ENCODE measurements at regions not wholly inside any gene's neighbourhood (a gene's known extent, or its start where the extent isn't known, plus 50 kb on each side); places are given as distances from the start of the nearest gene placed in this dataset.

- Histone ChIP-seq H4K20me1 (ENCODE audit: control insufficient read depth, insufficient read depth, insufficient read length) (no peaks in the 10 kb centered on the region), H4K8ac (replicated peaks; ENCODE audit: insufficient read length, low read depth, low read length) (no peak overlapping the region), H3K23me2 (ENCODE audit: insufficient read length, low read depth, low read length, poor library complexity, severe bottlenecking) (no peaks in the 10 kb centered on the region), H3T11ph (ENCODE audit: low read length) (no peak overlapping the region), H3K9ac (ENCODE audit: extremely low read depth, insufficient read length, low read length) (no peak overlapping the region), H3K4me2 (ENCODE audit: insufficient read depth, insufficient read length, low read length) (no peak overlapping the region), H3K18ac (ENCODE audit: insufficient read length, low read depth, low read length) (no peak overlapping the region), H2AK5ac (ENCODE audit: insufficient read length, low read length) (no peak overlapping the region), H3K27me3 (ENCODE audit: insufficient read depth, low read length) (peaks cover 2% of the 10 kb centered on the region; the same call in 1 of the 2 replicates), H3K27ac (ENCODE audit: insufficient read length, low read depth, low read length) (no peak overlapping the region), H2AFZ (ENCODE audit: low read length) (no peak overlapping the region), H4K91ac (ENCODE audit: insufficient read length, low read depth, low read length) (no peak overlapping the region), H2BK15ac (ENCODE audit: low read depth, low read length) (no peak overlapping the region), H3K56ac (ENCODE audit: insufficient read length, low read depth, low read length) (no peak overlapping the region), H2BK5ac (ENCODE audit: insufficient read length, low read length) (no peak overlapping the region), H3K79me2 (ENCODE audit: insufficient read depth, low read length) (no peaks in the 10 kb centered on the region), H3K79me1 (ENCODE audit: insufficient read depth, low read depth, low read length, poor library complexity, severe bottlenecking) (no peaks in the 10 kb centered on the region), H3K4me1 (ENCODE audit: insufficient read depth, low read length) (peaks cover 5% of the 10 kb centered on the region; the same call in 1 of the 2 replicates), H3K14ac (ENCODE audit: insufficient read depth, low read length) (no peak overlapping the region), H2BK120ac (ENCODE audit: low read depth, low read length, poor library complexity, severe bottlenecking) (no peak overlapping the region), H4K5ac (ENCODE audit: insufficient read length, low read depth, low read length) (no peak overlapping the region), H3K9me3 (ENCODE audit: control insufficient read depth, low read depth, low read length) (no peaks in the 10 kb centered on the region), H2BK20ac (ENCODE audit: low read depth, low read length, poor library complexity, severe bottlenecking) (no peak overlapping the region), H2BK12ac (ENCODE audit: insufficient read length, low read depth, low read length) (no peak overlapping the region), H3K23ac (ENCODE audit: insufficient read length, low read depth, low read length) (no peak overlapping the region), H3K4ac (ENCODE audit: low read depth, low read length) (no peak overlapping the region)
- no CpG with 5 or more reads among the region's 3 CpGs for WGBS (ENCODE audit: extremely low coverage, insufficient read length, low lambda C conversion rate)
- no peak for TF ChIP-seq CTCF (conservative IDR thresholded peaks at IDR 0.05)
- peaks cover 42% of the 10 kb centered on the region for H3K27me3 Mint-ChIP-seq (ENCODE audit: low read depth)
- H3K27ac Mint-ChIP-seq: no peak overlapping the region
- peaks cover 0 to 3% of the 10 kb centered on the region in 2 experiments; a peak in 1 of 5 replicates for H3K9me3 Mint-ChIP-seq
- H3K4me3 Mint-ChIP-seq: no peak overlapping the region
- peaks cover 60 to 67% of the 10 kb centered on the region in 2 experiments for H3K4me1 Mint-ChIP-seq
- DNase-seq: no peak
- peaks cover 0 to 5% (median 0%) of the 10 kb centered on the region in 3 experiments; a peak in 1 of 7 replicates for H3K36me3 Mint-ChIP-seq (ENCODE audit: insufficient read depth in 1 of 3, low read depth in 3 of 3)
These were observed 165.2 kb upstream of the HES1 start for GRCh38 chr3:193970773-193971206.

Measured in H9 (cell line).